Erythroblast (primary cell): ENCODE measurements at regions not wholly inside any gene's neighbourhood (a gene's known extent, or its start where the extent isn't known, plus 50 kb on each side); places are given as distances from the start of the nearest gene placed in this dataset.

Experiments
- DNase-seq, 2 experiments: peaks; one replicate each; lab custom pipeline; 2025; lab: John Stamatoyannopoulos, UW
- GATA1 ChIP-seq: IDR thresholded peaks from 2 replicates; pipeline ENCODE4 v1.6.1; 2011; ENCODE audit warnings: low read depth, mild to moderate bottlenecking, control low read depth, low read length, moderate library complexity
- POLR2A ChIP-seq: IDR thresholded peaks from 2 replicates; pipeline ENCODE4 v1.6.1; 2011; ENCODE audit warnings: mild to moderate bottlenecking, low read length

DNA sequence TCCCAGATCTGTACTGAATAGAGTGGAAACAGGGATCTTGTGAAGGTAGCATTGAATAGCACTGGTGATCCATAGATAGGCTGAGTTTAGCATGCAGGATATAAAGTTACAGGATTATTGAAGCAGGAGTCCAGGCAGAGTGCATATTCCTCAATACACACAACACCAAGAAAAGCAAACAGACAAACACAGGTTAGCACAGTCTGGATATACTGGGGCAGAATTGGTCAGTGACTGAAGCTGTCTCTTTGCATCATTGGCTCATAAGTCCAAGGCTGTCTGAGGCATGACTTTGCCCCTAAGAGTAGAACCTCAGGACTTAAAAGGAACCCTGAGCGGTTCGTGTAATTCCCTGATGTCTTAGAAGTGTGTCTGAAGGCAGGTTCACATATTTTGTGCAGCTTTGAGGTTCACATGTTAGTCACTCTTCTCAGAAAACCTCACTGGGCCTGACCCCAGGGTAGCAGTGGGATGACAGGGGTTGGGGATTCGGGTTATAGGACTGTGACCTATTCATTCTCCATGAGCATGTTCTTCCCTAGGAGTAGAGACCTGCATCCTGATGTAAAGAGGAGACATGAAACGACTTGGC is 134.6 kb downstream of the AASDH start:
- DNase-seq, result no peak
- TF ChIP-seq POLR2A (no peak), GATA1 (no peak)

GRCh38 chr4:56251556-56251955 is 135.7 kb downstream of the AASDH start:
- no peak for TF ChIP-seq GATA1
- no peak for DNase-seq

DNA sequence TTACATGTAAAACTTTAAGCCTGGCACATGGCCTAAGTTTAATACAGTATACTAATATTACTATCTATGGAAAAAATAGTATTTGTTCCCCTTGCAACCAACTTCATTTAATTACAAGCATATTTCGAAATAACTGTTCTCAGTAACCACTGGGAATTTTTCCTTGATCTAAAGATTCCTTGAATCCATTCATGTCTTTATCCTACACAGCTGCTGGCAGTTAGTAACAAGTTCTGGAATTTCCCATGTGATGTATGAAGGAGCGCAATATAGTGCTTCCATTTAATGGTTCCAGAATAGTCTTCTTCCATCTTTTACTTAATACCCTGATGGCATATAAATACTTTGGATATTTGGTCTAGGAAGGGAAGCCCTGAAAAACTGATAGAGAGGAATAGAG is 136.5 kb downstream of the AASDH start:
- no peak for TF ChIP-seq POLR2A
- TF ChIP-seq GATA1, result no peak
- DNase-seq, result no peak

DNA sequence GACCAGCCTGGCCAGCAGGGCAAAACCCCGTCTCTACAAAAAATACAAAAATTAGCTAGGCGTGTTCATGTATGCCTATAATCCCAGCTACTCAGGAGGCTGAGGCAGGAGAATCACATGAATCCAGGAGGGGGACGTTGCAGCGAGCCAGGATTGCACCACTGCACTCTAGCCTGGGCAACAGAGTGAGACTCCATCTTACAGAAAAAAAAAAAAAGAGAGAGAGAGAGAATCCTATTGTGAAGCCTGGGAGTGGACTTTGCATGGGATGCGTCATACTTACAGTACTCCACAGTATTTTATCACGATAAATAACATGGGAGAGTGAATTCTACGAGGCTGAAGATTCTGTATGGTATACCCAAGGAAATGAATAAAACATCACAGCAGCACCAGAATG is 139.6 kb downstream of the AASDH start:
- TF ChIP-seq POLR2A (no peak), GATA1 (no peak)
- DNase-seq, result no peak

DNA sequence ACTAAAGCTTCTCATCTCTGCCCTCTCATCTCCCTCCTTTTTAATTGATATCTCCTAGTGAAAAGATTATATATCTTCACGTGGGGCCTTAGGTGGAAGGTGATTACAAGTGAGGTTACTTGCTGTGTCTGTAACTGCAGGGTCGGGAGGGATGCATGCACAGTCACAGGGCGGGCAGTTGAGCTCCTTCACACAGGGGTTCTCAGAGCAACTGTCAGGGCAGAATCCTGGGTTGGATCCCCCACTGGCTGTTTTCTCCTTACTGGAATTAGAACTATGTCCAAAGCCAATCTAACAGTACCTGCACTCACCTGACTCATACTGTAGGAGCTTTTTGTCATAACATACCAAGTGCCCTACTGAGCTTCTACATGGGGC is 141.1 kb downstream of the AASDH start:
- no peak for TF ChIP-seq GATA1
- no peak for TF ChIP-seq POLR2A
- no peak for DNase-seq

DNA sequence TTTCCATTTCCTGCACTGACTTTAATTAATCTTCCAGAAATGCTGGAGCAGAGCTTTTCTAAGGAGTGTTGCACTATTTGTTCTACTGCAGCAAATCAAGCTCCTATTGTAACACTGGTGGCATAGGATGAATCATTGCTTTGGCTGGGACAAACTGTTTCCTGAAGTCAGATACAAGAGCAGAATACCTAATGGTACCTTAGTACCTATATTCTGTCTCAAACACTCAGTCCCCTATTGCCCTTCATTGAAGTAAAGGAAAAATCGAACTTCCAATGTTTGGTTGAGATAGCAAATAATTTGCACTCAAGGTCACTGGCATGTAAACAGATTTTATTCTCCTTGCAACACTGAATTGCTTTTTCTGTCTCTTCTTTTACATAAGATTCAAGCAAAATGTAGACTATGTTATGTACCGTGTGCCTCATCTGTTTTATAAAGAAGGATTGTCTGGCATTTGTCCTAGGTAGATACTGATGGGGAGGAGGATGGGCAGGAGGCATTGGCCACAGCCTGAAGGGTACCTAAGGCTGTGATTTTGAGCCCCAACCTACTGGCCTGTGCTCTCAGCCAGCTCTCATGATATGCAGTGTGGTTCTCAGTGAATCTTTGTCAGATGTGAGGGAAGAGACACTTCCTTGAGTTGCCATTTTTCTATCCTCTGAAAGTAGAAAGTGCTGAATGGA is 141.6 kb downstream of the AASDH start:
- DNase-seq, result no peak
- TF ChIP-seq GATA1 (no peak), POLR2A (no peak)

DNA sequence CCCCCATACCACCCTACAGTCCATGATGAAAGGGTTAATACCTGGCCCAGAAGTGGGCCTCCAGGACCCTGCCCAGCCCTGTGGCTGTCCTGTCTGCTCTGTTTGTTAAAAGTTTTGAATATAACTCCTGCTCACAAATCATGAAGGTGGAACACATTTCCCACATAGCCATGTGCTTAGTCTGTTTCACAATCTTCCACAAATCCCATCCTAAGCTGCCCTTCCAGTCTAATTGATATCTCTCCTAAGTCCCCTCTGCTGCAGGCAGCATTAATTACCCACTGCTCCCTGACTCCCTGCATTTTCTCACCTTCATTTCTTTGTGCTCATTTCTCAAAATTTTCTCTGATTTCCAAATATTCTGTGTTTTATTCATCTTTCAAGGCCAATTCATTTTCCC is 142.6 kb downstream of the AASDH start:
- TF ChIP-seq POLR2A (no peak), GATA1 (no peak)
- no peak for DNase-seq

GRCh38 chr4:56243107-56243506 is 144.2 kb downstream of the AASDH start:
- no peak for TF ChIP-seq GATA1
- DNase-seq, result no peak

DNA sequence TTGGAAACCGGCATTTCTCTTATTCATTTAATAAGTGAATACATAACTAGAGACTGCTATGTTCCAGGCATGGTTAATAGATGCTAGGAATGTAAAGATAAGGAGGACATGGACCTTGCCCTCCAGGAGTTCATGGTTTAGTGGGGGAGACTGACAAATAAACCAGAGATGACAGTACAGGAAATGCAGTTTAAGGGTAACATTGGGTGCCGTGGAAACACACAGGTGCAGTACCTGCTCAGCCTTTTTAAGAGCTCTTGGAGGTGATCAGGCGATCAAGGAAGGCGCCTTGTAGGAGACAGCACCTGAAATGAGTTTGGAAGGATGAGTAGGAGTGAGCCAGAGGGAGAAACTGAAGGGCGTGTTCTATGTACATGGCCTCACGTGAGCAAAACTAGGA is 145.8 kb downstream of the AASDH start:
- DNase-seq, result no peak
- TF ChIP-seq POLR2A (no peak), GATA1 (no peak)

DNA sequence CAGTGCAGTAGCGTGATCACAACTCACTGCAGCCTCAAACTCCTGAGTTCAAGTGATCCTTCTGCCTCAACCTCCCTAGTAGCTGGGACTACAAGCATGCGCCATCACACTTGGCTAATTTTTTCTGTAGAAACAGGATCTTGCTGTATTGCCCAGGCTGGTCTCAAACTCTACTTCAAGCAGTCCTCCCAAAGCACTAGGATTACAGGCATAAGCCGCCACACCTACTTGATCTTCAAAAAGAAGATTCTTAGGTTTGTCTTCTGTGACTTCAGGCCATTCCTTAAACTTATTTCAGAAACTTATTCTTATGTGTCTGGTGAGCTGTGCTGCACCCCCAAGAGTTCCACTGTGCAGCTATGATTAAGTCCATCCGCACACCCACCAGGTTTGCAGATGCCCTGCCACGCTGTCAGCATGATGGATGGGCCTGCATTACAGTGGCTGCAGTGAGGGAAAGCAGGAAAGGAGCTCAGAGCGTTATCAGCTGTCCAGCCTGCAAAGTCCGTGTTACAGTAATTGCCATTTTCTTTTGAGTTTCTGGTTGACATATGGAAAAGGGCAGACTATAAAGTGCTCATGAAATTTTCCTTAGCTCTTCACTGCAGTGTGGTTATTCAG is 146.6 kb downstream of the AASDH start:
- TF ChIP-seq GATA1 (no peak), POLR2A (no peak)
- peak in 1 of 2 experiments; percentile 11 for DNase-seq

- DNase-seq, result no peak
- TF ChIP-seq GATA1, result no peak
- TF ChIP-seq POLR2A, result no peak
Observed at GRCh38 chr4:56238251-56238650, 149.0 kb downstream of the AASDH start.

DNA sequence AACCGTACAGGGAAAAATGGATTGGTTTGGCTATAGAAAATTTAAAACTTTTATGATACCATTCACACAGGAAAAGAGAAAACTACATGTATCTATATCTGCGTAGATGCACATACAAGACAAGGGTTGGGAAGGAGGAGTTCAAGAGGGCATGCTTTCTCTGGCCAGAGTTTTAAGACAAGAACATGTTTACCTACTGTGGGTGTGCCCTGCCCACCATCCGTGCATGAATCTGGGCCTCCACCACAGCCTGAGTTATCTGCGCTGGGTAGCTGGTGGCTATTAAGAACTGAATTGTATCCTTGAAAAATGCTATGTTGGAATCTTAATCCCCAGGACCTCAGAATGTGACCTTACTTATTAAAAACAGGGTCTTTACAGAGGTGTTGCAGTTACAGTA is 151.6 kb downstream of the AASDH start:
- no peak for DNase-seq
- no peak for TF ChIP-seq POLR2A
- TF ChIP-seq GATA1, result no peak

GRCh38 chr4:56235011-56235410 is 152.3 kb downstream of the AASDH start:
- TF ChIP-seq GATA1 (no peak), POLR2A (no peak)

GRCh38 chr4:56234098-56234497 is 153.2 kb downstream of the AASDH start:
- TF ChIP-seq GATA1 (no peak), POLR2A (no peak)
- no peak for DNase-seq

More at GRCh38 chr4:56235011-56235410, 152.3 kb downstream of the AASDH start:
- DNase-seq, result no peak

DNA sequence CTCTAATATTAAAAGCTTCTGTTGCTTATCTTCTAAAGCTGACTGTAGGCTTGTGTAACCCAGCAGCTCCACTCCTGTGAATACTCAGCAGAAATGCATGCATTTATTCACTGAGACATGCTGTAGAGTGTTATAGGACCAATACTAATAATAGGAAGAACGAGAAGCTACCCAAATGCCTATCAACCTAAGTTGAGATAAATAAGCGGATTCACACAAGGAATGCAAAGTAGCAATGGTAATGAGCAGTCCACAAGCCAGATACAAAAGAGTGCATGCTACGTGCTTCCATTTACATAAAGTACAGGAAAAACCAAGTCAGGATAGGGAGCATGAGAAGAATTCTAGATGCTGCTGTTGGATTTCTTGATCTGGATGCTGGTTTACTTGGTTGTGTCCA is 155.9 kb downstream of the AASDH start:
- TF ChIP-seq POLR2A, result no peak
- TF ChIP-seq GATA1, result no peak
- DNase-seq, result no peak

- TF ChIP-seq POLR2A (no peak), GATA1 (no peak)
- no peak for DNase-seq
Observed at GRCh38 chr4:56229947-56230346, 157.3 kb downstream of the AASDH start.
